ENCODE measurements at regions not wholly inside any gene's neighbourhood (a gene's known extent, or its start where the extent isn't known, plus 50 kb on each side); places are given as distances from the start of the nearest gene placed in this dataset.

GRCh38 chr17:70872103-70872502, 702.8 kb downstream of the KCNJ2 start:
- H3K4me3 ChIP-seq (ENCODE audit: extremely low read depth in 1 of 4, insufficient read depth in 2 of 4, low read depth in 3 of 4, low read length in 4 of 4): no peak overlapping the region
- no peak overlapping the region for H2BK12ac ChIP-seq (ENCODE audit: low read depth, low read length)
- no peaks in the 10 kb centered on the region for H3K9me3 ChIP-seq (ENCODE audit: insufficient read depth in 2 of 2, low read depth in 1 of 2, low read length in 1 of 2)
- no peak overlapping the region for H3K9ac ChIP-seq (replicated peaks in 1 of 4; ENCODE audit: extremely low read depth in 1 of 4, low read depth in 3 of 4, low read length in 3 of 4)
- H2BK15ac ChIP-seq (ENCODE audit: low read length): no peak overlapping the region
- no peaks in the 10 kb centered on the region for H4K20me1 ChIP-seq (replicated peaks in 1 of 2; ENCODE audit: control insufficient read depth in 1 of 2, insufficient read depth in 2 of 2, low read length in 2 of 2)
- H4K91ac ChIP-seq (replicated peaks; ENCODE audit: insufficient read length, low read length): no peak overlapping the region
- no peak overlapping the region for H3K56ac ChIP-seq (replicated peaks; ENCODE audit: insufficient read length, low read depth, low read length)
- H2BK5ac ChIP-seq (ENCODE audit: low read depth, low read length): no peak overlapping the region
- H3K4ac ChIP-seq (replicated peaks; ENCODE audit: insufficient read length, low read depth, low read length): no peak overlapping the region
- H2BK120ac ChIP-seq (replicated peaks; ENCODE audit: low read depth, low read length): no peak overlapping the region
- H3K79me2 ChIP-seq (ENCODE audit: control insufficient read depth in 1 of 2, insufficient read depth in 2 of 2, low read length in 2 of 2): no peaks in the 10 kb centered on the region
- DNase-seq (ENCODE audit: low read depth in 1 of 2, low spot score in 2 of 2) (no peak), FAIRE-seq (no peak)
- no peak overlapping the region for H3K23ac ChIP-seq (ENCODE audit: insufficient read length)
- H3K23me2 ChIP-seq (ENCODE audit: low read depth, low read length): no peaks in the 10 kb centered on the region
- no peaks in the 10 kb centered on the region for H3K79me1 ChIP-seq (ENCODE audit: low read depth, low read length)
- CTCF ChIA-PET (ENCODE audit: partially characterized antibody): interaction anchor here (0.5 to 1.0 kb wide), 3 partner anchors 9 to 1690 kb away, joined by 3 to 4 read pairs (median 3); no protein-coding TSS in a partner anchor
- no peak overlapping the region for H2BK20ac ChIP-seq (ENCODE audit: low read length)
- no peak overlapping the region for H3K4me2 ChIP-seq (ENCODE audit: insufficient read depth in 1 of 2, low read depth in 2 of 2, low read length in 2 of 2)
- 86% methylated on average over 3 of the region's 3 CpGs; no CpG with 5 or more reads in 1 of the 2 experiments for WGBS, 2 experiments (ENCODE audit: extremely low coverage in 1 of 2, insufficient coverage in 1 of 2, insufficient read length in 1 of 2, insufficient replicate concordance in 2 of 2, low coverage in 1 of 2, low lambda C conversion rate in 2 of 2, missing lambda C conversion rate in 1 of 2)
- H2AK5ac ChIP-seq (ENCODE audit: low read depth, low read length): no peak overlapping the region
- no peaks in the 10 kb centered on the region for H3K27me3 ChIP-seq (replicated peaks in 1 of 4; ENCODE audit: control insufficient read depth in 3 of 4, extremely low read depth in 1 of 4, insufficient read depth in 3 of 4, low read length in 3 of 4)
- peaks cover 0 to 5% (median 2%) of the 10 kb centered on the region in 4 experiments; a peak in 1 of 7 replicates for H3K4me1 ChIP-seq (replicated peaks in 1 of 4; ENCODE audit: control insufficient read depth in 3 of 4, insufficient read depth in 4 of 4, low read length in 3 of 4)
- no peak for TF ChIP-seq CHD2 (IDR thresholded peaks at IDR 0.05; ENCODE audit: low read length)
- TF ChIP-seq NRF1 (IDR thresholded peaks at IDR 0.05; ENCODE audit: low read depth, low read length): no peak
- TF ChIP-seq TAF1 (IDR thresholded peaks at IDR 0.05; ENCODE audit: low read depth, low read length): no peak
- TF ChIP-seq CEBPB (IDR thresholded peaks at IDR 0.05; ENCODE audit: low read depth, low read length): no peak
- TF ChIP-seq JUND (IDR thresholded peaks at IDR 0.05; ENCODE audit: low read length): no peak
- no peak for TF ChIP-seq SRF (IDR thresholded peaks at IDR 0.05; ENCODE audit: low read depth, low read length)
- no peak for TF ChIP-seq GABPA (IDR thresholded peaks at IDR 0.05; ENCODE audit: borderline replicate concordance, insufficient read depth, low read length)
- TF ChIP-seq BRCA1 (IDR thresholded peaks at IDR 0.05; ENCODE audit: low read depth, low read length): no peak
- TF ChIP-seq RNF2 (IDR thresholded peaks at IDR 0.05; ENCODE audit: borderline replicate concordance, low read depth, low read length, missing control alignments, poor library complexity, severe bottlenecking): no peak
- no peak for TF ChIP-seq SIX5 (IDR thresholded peaks at IDR 0.05; ENCODE audit: low read depth, low read length)
- no peak for TF ChIP-seq KDM4A (IDR thresholded peaks at IDR 0.05; ENCODE audit: low read depth, low read length, severe bottlenecking)
- TF ChIP-seq NANOG (IDR thresholded peaks at IDR 0.05; ENCODE audit: insufficient read depth, low read depth, low read length, poor library complexity, severe bottlenecking): no peak
- no peak overlapping the region for H3K18ac ChIP-seq (ENCODE audit: extremely low read depth, low read length)
- no peak overlapping the region for H3K27ac ChIP-seq (ENCODE audit: low read depth, low read length)
- no peak overlapping the region for H3K14ac ChIP-seq (ENCODE audit: insufficient read length)
- POLR2A ChIA-PET (ENCODE audit: partially characterized antibody): no interaction called here
- no peak overlapping the region for H4K8ac ChIP-seq (ENCODE audit: extremely low read depth, insufficient read depth, low read length)
- no peak overlapping the region for H2AFZ ChIP-seq (ENCODE audit: low read length)
- no peaks in the 10 kb centered on the region for H3K36me3 ChIP-seq (ENCODE audit: control insufficient read depth in 2 of 4, insufficient read depth in 4 of 4, low read length in 3 of 4)
- no peak overlapping the region for H4K5ac ChIP-seq (ENCODE audit: insufficient read length, low read depth, low read length)
